GM19099 (cell line): ENCODE measurements at regions not wholly inside any gene's neighbourhood (a gene's known extent, or its start where the extent isn't known, plus 50 kb on each side); places are given as distances from the start of the nearest gene placed in this dataset.

Experiments
- POLR2A ChIP-seq: IDR thresholded peaks from 3 replicates; pipeline ENCODE4 v1.6.1; 2011; ENCODE audit warnings: low read depth; ENCODE audit not compliant: insufficient read length; ENCODE audit errors: extremely low read depth

DNA sequence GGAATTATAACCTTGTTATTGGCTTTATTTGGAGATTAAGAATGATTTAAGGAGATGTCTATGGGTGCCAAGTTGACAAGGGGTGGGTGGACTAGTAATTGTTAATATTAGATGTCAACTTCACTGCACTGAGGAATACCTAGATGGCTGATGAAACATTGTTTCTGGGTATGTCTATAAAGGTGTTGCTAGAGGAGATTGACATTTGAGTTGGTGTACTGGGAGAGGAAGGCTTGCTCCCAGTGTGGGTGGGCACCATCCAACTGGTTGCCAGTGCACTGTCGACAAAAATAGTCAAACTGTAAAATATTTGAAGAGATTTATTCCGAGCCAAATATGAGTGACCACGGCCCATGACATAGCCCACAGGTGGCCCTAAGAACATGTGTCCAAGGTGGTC lies 378.8 kb downstream of the NDFIP2 start:
- no peak for TF ChIP-seq POLR2A

- TF ChIP-seq POLR2A = no peak
Observed at GRCh38 chr13:79853251-79853650, 372.3 kb downstream of the NDFIP2 start.

- no peak for TF ChIP-seq POLR2A
Observed at GRCh38 chr13:79851318-79851717, 370.4 kb downstream of the NDFIP2 start.

GRCh38 chr13:79847882-79848592 lies 367.1 kb downstream of the NDFIP2 start:
- no peak for TF ChIP-seq POLR2A

DNA sequence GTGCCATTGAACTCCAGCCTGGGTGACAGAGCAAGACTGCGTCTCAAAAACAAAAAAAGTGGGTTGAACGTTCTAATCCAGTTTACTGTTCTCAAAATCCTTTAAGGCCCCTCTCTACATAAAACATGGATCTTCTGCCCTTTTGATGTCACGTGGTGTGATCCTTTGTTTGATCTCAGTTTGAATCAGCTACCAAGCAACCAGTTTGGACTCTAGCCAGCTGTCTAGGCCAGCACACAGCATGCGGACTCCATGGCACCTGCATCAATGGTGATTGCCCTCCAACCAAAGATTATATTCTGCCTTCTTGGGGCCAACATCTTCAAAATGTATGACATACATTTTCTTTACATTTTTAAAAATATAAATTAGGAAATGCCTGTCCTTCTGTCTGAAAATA lies 365.4 kb downstream of the NDFIP2 start:
- no peak for TF ChIP-seq POLR2A

- TF ChIP-seq POLR2A = no peak
Observed at GRCh38 chr13:79837741-79838450, 356.9 kb downstream of the NDFIP2 start.

DNA sequence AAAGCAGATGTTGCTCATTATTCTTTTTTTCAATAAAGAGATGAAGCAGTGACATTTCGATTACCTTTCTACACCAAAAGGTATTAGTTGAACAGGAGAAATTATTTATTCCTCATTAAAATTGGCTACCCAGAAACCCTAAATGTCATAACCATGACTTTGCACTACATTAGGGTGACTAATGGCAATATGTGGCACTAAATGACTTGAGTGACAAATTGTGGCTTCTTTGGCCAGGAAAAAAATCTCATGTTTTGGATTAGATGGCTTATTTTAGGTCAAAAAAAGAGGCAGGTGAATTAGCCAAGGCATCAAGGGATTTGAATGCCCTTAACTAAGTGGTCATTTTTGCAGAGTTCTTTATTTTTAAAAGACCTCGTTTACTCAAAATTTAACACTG lies 353.9 kb downstream of the NDFIP2 start:
- no peak for TF ChIP-seq POLR2A

DNA sequence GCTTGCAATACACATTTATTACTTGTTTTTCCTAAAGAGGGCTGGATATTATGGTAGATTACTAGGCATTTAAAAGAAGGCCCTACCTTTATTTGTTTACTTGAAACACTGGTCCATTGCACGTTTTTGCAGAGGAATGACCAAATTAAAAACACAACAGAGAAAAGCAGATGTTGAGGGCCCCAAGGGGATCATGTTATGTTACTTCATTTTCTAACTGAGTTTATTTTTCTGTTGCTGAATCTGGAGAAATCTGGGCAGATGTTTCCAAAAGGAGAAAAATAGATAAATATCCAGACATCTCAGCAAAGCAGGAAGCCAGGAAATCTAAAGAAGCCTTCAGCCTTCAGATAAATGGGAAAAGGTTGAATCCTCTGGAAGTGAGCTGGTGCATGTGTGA lies 353.0 kb downstream of the NDFIP2 start:
- no peak for TF ChIP-seq POLR2A

DNA sequence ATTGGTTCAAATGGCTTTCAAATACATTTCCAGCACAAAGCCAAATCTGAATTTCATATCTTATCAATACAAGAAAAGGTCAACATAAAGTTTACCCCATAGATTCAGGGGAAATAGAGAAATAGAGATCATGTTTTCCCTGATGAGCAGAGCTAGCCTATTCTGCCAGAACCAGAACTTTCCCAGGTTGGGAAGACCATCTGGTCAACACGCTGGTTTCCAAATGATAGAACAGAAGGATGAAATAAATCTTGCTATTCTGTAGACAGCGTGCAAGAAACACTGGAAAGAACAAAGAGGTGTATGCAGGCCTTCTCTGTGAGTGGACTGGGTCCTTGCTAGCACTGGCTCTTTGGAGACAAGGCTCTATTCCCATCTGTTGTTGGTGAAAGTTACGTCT lies 350.6 kb downstream of the NDFIP2 start:
- TF ChIP-seq POLR2A = no peak

DNA sequence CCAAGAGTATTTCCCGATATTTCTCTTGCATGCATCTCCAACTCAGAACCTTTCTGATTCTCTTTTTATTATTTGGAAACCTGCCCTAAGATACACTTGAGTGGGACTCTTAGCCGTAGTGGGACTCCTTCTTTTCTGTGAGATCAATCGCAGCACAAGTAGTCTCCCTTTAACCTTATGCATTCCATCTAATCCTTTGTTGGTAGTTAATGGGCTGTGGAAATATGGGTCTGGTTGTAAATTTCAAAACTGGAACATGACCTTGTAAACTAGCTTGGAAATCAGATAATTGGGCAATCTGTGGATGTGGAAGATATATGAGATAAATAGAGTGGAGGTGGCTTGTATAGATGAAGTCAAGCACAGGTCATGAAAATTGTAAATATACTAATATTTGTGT lies 350.0 kb downstream of the NDFIP2 start:
- TF ChIP-seq POLR2A = no peak

GRCh38 chr13:79830426-79830825 lies 349.5 kb downstream of the NDFIP2 start:
- no peak for TF ChIP-seq POLR2A

GRCh38 chr13:79829880-79830279 lies 348.9 kb downstream of the NDFIP2 start:
- no peak for TF ChIP-seq POLR2A

- no peak for TF ChIP-seq POLR2A
Observed at GRCh38 chr13:79825959-79826358, 345.0 kb downstream of the NDFIP2 start.

DNA sequence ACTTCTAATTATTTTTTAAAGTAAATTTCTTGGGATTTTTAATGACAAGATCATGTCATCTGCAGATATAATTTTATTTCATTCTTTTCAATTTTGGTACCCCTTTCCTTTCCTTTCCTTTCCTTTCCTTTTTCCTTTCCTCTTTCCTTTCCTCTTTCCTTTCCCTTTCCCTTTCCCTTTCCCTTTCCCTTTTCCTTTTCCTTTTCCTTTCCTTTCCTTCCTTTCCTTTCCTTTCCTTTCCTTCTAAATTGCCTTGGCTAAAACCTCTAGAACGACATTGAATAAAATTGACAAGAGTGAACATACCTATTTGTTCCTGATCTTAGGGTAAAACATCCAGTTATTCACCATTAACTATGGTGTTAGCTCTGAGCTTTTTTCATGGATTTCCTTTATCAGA lies 334.1 kb downstream of the NDFIP2 start:
- TF ChIP-seq POLR2A = no peak

DNA sequence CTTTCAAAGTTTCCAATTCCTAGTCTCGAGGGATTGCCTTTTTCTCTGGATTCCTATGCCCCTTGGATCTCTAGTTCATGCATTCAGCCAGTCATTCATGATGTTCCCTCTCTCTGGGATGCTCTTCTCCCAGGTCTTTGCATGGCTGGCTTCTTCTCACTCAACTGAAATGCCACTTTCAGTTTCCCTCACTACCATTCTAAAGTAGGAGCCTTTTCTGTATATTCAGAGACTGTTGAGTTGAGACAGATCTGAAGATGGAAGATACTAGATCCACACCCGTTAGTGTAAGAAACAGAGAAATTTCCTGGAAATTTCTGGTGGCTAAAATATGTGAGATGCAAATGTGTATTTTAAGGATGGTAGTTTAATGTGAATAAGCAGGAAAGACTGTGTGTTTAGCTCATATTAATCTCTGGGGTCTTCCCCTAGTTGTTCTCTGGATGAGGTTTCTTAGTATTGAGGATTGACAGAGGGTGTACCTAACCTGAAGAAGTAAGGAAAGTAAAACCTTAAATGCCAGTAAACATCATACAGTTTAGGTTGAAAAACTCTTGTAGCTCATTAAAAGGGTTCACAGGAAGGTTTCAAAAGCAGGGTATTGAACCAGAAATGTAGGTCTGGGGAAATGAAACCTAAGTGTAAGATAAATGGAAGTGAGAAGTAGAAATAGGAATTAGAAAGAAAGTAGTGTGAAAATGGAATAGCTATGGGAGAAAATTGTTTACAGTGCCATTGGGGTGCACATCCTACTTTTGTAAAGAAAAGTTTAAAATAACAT lies 331.3 kb downstream of the NDFIP2 start:
- TF ChIP-seq POLR2A = no peak

GRCh38 chr13:79811170-79811569 lies 330.2 kb downstream of the NDFIP2 start:
- TF ChIP-seq POLR2A = no peak
